ENCODE measurements at regions not wholly inside any gene's neighbourhood (a gene's known extent, or its start where the extent isn't known, plus 50 kb on each side); places are given as distances from the start of the nearest gene placed in this dataset.

DNA sequence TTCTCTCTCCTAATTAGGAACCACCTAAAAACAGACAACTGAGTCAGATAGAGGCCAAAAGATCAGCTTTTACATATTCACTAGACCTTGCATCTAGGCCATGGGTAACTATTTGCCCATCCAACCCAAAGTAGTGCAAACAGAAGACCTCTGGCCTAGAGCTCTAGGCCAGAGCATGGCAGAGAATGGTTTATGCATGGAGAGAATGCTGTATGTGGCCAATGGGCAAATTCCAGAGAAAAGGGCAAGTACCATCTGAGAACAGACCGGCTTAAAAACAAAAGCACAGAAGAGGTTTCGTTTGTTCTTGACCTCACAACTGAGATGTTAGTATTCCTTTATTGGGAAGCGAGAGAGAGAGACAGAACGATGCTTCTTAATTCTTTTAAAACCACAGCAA, 151.7 kb upstream of the RFX3 start:
- Histone ChIP-seq H3K9me3 (ENCODE audit: control insufficient read depth, insufficient read depth, low read depth, low read length) (no peaks in the 10 kb centered on the region), H3K4me3 (ENCODE audit: low read depth in 2 of 2, low read length in 2 of 2) (no peak overlapping the region), H3K27ac (ENCODE audit: low read length) (no peak overlapping the region), H3K36me3 (ENCODE audit: control insufficient read depth, insufficient read depth, low read length) (no peaks in the 10 kb centered on the region), H3K4me1 (ENCODE audit: control insufficient read depth, insufficient read depth, low read length) (no peaks in the 10 kb centered on the region), H3K27me3 (ENCODE audit: control insufficient read depth, insufficient read depth, low read length) (no peaks in the 10 kb centered on the region)
- no TSS peak for BruUV-seq (replicated peaks)
- in situ Hi-C loops (cut with HindIII; ENCODE audit: low pct_unique_long_range_greater_than_20kb, low sequenced_read_pairs) (no loop called here), intact Hi-C loops (cut with micrococcal nuclease; ENCODE audit: unreplicated experiment) (no loop called here)
- CTCF ChIA-PET, result no interaction called here
- TF ChIP-seq, protein P1, sequence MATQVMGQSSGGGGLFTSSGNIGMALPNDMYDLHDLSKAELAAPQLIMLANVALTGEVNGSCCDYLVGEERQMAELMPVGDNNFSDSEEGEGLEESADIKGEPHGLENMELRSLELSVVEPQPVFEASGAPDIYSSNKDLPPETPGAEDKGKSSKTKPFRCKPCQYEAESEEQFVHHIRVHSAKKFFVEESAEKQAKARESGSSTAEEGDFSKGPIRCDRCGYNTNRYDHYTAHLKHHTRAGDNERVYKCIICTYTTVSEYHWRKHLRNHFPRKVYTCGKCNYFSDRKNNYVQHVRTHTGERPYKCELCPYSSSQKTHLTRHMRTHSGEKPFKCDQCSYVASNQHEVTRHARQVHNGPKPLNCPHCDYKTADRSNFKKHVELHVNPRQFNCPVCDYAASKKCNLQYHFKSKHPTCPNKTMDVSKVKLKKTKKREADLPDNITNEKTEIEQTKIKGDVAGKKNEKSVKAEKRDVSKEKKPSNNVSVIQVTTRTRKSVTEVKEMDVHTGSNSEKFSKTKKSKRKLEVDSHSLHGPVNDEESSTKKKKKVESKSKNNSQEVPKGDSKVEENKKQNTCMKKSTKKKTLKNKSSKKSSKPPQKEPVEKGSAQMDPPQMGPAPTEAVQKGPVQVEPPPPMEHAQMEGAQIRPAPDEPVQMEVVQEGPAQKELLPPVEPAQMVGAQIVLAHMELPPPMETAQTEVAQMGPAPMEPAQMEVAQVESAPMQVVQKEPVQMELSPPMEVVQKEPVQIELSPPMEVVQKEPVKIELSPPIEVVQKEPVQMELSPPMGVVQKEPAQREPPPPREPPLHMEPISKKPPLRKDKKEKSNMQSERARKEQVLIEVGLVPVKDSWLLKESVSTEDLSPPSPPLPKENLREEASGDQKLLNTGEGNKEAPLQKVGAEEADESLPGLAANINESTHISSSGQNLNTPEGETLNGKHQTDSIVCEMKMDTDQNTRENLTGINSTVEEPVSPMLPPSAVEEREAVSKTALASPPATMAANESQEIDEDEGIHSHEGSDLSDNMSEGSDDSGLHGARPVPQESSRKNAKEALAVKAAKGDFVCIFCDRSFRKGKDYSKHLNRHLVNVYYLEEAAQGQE (IDR thresholded peaks at IDR 0.05; ENCODE audit: insufficient read depth in 1 of 2, low read depth in 2 of 2, low read length in 1 of 2), result no peak
- TF ChIP-seq, protein P2, sequence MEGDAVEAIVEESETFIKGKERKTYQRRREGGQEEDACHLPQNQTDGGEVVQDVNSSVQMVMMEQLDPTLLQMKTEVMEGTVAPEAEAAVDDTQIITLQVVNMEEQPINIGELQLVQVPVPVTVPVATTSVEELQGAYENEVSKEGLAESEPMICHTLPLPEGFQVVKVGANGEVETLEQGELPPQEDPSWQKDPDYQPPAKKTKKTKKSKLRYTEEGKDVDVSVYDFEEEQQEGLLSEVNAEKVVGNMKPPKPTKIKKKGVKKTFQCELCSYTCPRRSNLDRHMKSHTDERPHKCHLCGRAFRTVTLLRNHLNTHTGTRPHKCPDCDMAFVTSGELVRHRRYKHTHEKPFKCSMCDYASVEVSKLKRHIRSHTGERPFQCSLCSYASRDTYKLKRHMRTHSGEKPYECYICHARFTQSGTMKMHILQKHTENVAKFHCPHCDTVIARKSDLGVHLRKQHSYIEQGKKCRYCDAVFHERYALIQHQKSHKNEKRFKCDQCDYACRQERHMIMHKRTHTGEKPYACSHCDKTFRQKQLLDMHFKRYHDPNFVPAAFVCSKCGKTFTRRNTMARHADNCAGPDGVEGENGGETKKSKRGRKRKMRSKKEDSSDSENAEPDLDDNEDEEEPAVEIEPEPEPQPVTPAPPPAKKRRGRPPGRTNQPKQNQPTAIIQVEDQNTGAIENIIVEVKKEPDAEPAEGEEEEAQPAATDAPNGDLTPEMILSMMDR (IDR thresholded peaks at IDR 0.05), result no peak
- TF ChIP-seq POLR2AphosphoS5 (IDR thresholded peaks at IDR 0.05; ENCODE audit: low read depth, low read length) (no peak), SIN3A (IDR thresholded peaks at IDR 0.05; ENCODE audit: borderline replicate concordance, insufficient read depth, low read depth, low read length) (no peak), TCF7L2 (IDR thresholded peaks at IDR 0.05; ENCODE audit: low read depth, low read length) (no peak)
- ATAC-seq (no peak), DNase-seq (ENCODE audit: low read depth, low spot score) (no peak)
- POLR2A ChIA-PET, result no interaction called here

DNA sequence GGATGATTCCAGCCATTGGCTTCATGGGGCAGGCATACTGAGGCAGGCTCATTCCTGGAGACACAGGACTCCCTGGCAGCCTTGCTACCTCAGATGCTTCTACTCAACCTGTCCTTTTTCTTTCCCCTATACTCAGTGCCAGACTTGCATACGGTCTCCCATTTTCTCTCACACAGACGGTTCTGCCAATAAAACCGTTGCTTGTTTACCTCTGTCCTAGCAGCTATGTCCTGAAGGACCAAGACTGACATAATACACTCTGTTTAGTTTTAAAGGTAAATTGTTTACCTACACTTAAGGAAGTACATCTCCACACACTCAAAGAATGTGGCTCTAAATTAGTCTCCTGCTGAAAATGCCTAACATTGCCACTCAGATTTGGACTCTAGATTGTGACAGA, 151.0 kb upstream of the RFX3 start:
- CTCF ChIA-PET, result no interaction called here
- in situ Hi-C loops (cut with HindIII; ENCODE audit: low pct_unique_long_range_greater_than_20kb, low sequenced_read_pairs), result no loop called here
- intact Hi-C loops (cut with micrococcal nuclease; ENCODE audit: unreplicated experiment), result no loop called here

More for the DNA sequence above, 151.0 kb upstream of the RFX3 start:
- DNase-seq (ENCODE audit: low read depth, low spot score) (no peak), ATAC-seq (no peak)
- POLR2A ChIA-PET, result no interaction called here
- Histone ChIP-seq H3K36me3 (ENCODE audit: control insufficient read depth, insufficient read depth, low read length) (no peaks in the 10 kb centered on the region), H3K27ac (ENCODE audit: low read length) (no peak overlapping the region), H3K27me3 (ENCODE audit: control insufficient read depth, insufficient read depth, low read length) (no peaks in the 10 kb centered on the region), H3K4me3 (ENCODE audit: low read depth in 2 of 2, low read length in 2 of 2) (no peak overlapping the region), H3K9me3 (ENCODE audit: control insufficient read depth, insufficient read depth, low read depth, low read length) (no peaks in the 10 kb centered on the region), H3K4me1 (ENCODE audit: control insufficient read depth, insufficient read depth, low read length) (no peaks in the 10 kb centered on the region)
- no TSS peak for BruUV-seq (replicated peaks)
- TF ChIP-seq, protein P1 (IDR thresholded peaks at IDR 0.05; ENCODE audit: insufficient read depth in 1 of 2, low read depth in 2 of 2, low read length in 1 of 2), result no peak
- TF ChIP-seq, protein P2 (IDR thresholded peaks at IDR 0.05), result no peak
- TF ChIP-seq SIN3A (IDR thresholded peaks at IDR 0.05; ENCODE audit: borderline replicate concordance, insufficient read depth, low read depth, low read length) (no peak), TCF7L2 (IDR thresholded peaks at IDR 0.05; ENCODE audit: low read depth, low read length) (no peak), POLR2AphosphoS5 (IDR thresholded peaks at IDR 0.05; ENCODE audit: low read depth, low read length) (no peak)
